ENCODE measurements at regions not wholly inside any gene's neighbourhood (a gene's known extent, or its start where the extent isn't known, plus 50 kb on each side); places are given as distances from the start of the nearest gene placed in this dataset.

DNA sequence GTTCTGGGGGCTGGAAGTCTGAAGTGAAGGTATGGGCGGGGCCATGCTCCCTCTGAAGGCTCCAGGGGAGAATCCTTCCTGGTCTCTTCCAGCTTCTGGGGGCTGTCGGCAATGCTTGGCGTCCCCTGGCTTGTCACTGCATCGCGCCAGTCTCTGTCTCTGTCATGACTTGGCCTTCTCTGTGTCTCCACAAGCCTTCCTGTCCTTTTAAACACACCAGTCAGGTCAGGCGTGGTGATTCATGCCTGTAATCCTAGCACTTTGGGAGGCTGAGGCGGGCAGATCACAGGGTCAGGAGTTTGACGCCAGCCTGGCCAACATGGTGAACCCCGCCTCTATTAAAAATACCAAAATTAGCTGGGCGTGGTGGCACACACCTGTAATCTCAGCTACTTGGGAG lies 125.3 kb downstream of the ACTL8 start:
- H3K27ac ChIP-seq (ENCODE audit: low read depth, low read length, poor library complexity, severe bottlenecking), result no peak overlapping the region
- no peak overlapping the region for H3K4me2 ChIP-seq (ENCODE audit: low read length)
- H3K27me3 ChIP-seq (ENCODE audit: insufficient read depth, low read length), result no peaks in the 10 kb centered on the region; the same call in 1 of the 2 replicates
- no peaks in the 10 kb centered on the region for H3K9me2 ChIP-seq (ENCODE audit: low read depth, low read length)
- no peak overlapping the region for H3K4me3 ChIP-seq (ENCODE audit: low read depth, low read length, poor library complexity, severe bottlenecking)
- H3K9me3 ChIP-seq (ENCODE audit: low read length), result no peaks in the 10 kb centered on the region
- H3K9ac ChIP-seq (ENCODE audit: low read length), result no peak overlapping the region
- TF ChIP-seq, protein P1, sequence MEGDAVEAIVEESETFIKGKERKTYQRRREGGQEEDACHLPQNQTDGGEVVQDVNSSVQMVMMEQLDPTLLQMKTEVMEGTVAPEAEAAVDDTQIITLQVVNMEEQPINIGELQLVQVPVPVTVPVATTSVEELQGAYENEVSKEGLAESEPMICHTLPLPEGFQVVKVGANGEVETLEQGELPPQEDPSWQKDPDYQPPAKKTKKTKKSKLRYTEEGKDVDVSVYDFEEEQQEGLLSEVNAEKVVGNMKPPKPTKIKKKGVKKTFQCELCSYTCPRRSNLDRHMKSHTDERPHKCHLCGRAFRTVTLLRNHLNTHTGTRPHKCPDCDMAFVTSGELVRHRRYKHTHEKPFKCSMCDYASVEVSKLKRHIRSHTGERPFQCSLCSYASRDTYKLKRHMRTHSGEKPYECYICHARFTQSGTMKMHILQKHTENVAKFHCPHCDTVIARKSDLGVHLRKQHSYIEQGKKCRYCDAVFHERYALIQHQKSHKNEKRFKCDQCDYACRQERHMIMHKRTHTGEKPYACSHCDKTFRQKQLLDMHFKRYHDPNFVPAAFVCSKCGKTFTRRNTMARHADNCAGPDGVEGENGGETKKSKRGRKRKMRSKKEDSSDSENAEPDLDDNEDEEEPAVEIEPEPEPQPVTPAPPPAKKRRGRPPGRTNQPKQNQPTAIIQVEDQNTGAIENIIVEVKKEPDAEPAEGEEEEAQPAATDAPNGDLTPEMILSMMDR (IDR thresholded peaks at IDR 0.05; ENCODE audit: low read length), result no peak
- no peak for TF ChIP-seq EZH2 (IDR thresholded peaks at IDR 0.05; ENCODE audit: borderline replicate concordance, low read length)
- no peaks in the 10 kb centered on the region for H3K36me3 ChIP-seq (ENCODE audit: insufficient read depth, low read length)
- H4K20me1 ChIP-seq (ENCODE audit: insufficient read depth, low read length), result no peaks in the 10 kb centered on the region
- H2AFZ ChIP-seq (ENCODE audit: low read length), result no peak overlapping the region
- no peaks in the 10 kb centered on the region for H3K4me1 ChIP-seq (ENCODE audit: insufficient read depth, low read length, severe bottlenecking)
- H3F3A ChIP-seq (ENCODE audit: insufficient read depth, low read length), result no peaks in the 10 kb centered on the region
- H3K79me2 ChIP-seq (ENCODE audit: insufficient read depth, low read length), result no peaks in the 10 kb centered on the region

DNA sequence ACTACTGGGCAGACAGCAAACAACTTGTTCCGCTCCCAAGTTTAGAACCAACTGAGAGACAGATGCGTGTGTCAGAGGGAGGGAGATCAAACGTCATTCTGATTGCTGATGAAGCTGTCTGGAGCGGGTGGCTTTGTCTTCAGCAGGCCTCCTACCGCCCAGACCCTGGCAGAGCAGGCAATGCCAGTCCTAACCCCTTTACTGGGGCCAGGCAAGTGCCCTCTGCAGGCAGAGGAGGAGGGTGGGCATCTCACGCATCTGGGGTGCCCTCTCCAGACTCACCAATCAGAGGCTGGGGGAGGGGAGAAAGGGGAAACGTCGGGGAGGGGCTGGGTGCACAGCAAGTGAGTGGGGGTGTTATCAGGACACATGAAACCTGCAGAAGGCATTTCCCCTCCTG lies 126.6 kb downstream of the ACTL8 start:
- Histone ChIP-seq H3K79me2 (ENCODE audit: insufficient read depth, low read length) (no peaks in the 10 kb centered on the region), H2AFZ (ENCODE audit: low read length) (no peak overlapping the region), H3K9ac (ENCODE audit: low read length) (no peak overlapping the region), H3K4me1 (ENCODE audit: insufficient read depth, low read length, severe bottlenecking) (no peaks in the 10 kb centered on the region), H3K9me2 (ENCODE audit: low read depth, low read length) (no peaks in the 10 kb centered on the region), H3K9me3 (ENCODE audit: low read length) (no peaks in the 10 kb centered on the region), H3K27ac (ENCODE audit: low read depth, low read length, poor library complexity, severe bottlenecking) (no peak overlapping the region), H3K4me2 (ENCODE audit: low read length) (no peak overlapping the region), H3K36me3 (ENCODE audit: insufficient read depth, low read length) (no peaks in the 10 kb centered on the region), H4K20me1 (ENCODE audit: insufficient read depth, low read length) (no peaks in the 10 kb centered on the region), H3K4me3 (ENCODE audit: low read depth, low read length, poor library complexity, severe bottlenecking) (no peak overlapping the region), H3F3A (ENCODE audit: insufficient read depth, low read length) (no peaks in the 10 kb centered on the region), H3K27me3 (ENCODE audit: insufficient read depth, low read length) (no peaks in the 10 kb centered on the region; the same call in 1 of the 2 replicates)
- TF ChIP-seq EZH2 (IDR thresholded peaks at IDR 0.05; ENCODE audit: borderline replicate concordance, low read length), result no peak
- TF ChIP-seq, protein P1 (IDR thresholded peaks at IDR 0.05; ENCODE audit: low read length), result no peak

DNA sequence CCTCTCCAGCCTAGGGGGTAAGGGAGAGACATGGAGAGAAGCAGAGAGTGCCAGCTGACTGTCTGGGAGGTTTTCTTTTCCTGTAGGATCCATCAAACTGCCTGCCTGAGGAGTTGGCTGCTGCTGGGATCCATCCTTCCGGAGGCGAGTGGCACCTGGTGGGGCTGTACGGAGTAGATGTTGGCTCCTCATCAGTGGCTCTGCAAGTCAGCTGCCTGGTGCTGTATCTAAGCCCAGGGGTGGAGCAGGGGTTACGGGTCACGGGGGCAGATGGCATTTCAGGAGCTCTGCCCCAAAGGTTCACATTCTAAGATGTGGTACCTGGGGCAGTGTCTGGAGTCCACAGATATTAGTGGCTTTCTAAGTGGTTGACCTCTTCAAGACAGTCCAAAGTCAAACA lies 128.0 kb downstream of the ACTL8 start:
- H3K4me2 ChIP-seq (ENCODE audit: low read length), result no peak overlapping the region

More for the DNA sequence above, 128.0 kb downstream of the ACTL8 start:
- H3K9me2 ChIP-seq (ENCODE audit: low read depth, low read length), result no peaks in the 10 kb centered on the region
- no peak overlapping the region for H3K9ac ChIP-seq (ENCODE audit: low read length)
- no peaks in the 10 kb centered on the region for H3K79me2 ChIP-seq (ENCODE audit: insufficient read depth, low read length)
- H3K27me3 ChIP-seq (ENCODE audit: insufficient read depth, low read length), result no peaks in the 10 kb centered on the region; the same call in 1 of the 2 replicates
- H3K36me3 ChIP-seq (ENCODE audit: insufficient read depth, low read length), result no peaks in the 10 kb centered on the region
- H3K4me3 ChIP-seq (ENCODE audit: low read depth, low read length, poor library complexity, severe bottlenecking), result no peak overlapping the region
- H3K27ac ChIP-seq (ENCODE audit: low read depth, low read length, poor library complexity, severe bottlenecking), result no peak overlapping the region
- no peaks in the 10 kb centered on the region for H3K9me3 ChIP-seq (ENCODE audit: low read length)
- H3K4me1 ChIP-seq (ENCODE audit: insufficient read depth, low read length, severe bottlenecking), result no peaks in the 10 kb centered on the region
- no peaks in the 10 kb centered on the region for H4K20me1 ChIP-seq (ENCODE audit: insufficient read depth, low read length)
- no peak for TF ChIP-seq EZH2 (IDR thresholded peaks at IDR 0.05; ENCODE audit: borderline replicate concordance, low read length)
- TF ChIP-seq, protein P1 (IDR thresholded peaks at IDR 0.05; ENCODE audit: low read length), result no peak
- H2AFZ ChIP-seq (ENCODE audit: low read length), result no peak overlapping the region
- H3F3A ChIP-seq (ENCODE audit: insufficient read depth, low read length), result no peaks in the 10 kb centered on the region

Measured in OCI-LY1 (cell line).